ENCODE measurements at regions not wholly inside any gene's neighbourhood (a gene's known extent, or its start where the extent isn't known, plus 50 kb on each side); places are given as distances from the start of the nearest gene placed in this dataset.

DNA sequence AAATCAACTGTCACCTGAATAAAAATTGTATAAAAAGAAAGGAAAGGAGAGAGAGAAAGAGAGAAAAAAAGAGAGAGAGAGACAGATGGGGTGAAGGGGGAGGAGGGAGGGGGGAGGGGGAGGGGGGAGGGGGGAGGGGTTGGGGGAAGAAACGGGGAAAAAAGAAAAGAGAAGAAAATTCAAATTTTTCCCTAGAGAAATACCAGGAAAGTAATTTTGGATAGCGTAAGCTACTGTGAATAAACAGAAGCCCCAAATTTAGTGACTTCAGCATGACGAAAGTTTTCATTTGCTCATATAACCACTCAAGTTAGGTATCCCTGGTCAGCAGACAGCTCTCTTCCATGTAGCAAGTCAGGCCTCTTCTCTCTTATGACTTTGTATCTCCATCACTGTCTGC, 289.4 kb upstream of the MYOCD start:
- no peak overlapping the region for H3K4me3 ChIP-seq (ENCODE audit: insufficient read depth, low read depth, low read length)
- no peaks in the 10 kb centered on the region for H3K36me3 ChIP-seq (replicated peaks; ENCODE audit: control insufficient read depth, insufficient read depth, low read length)
- DNase-seq: no peak
- H3K27me3 ChIP-seq (ENCODE audit: control insufficient read depth, insufficient read depth, low read length): no peaks in the 10 kb centered on the region

DNA sequence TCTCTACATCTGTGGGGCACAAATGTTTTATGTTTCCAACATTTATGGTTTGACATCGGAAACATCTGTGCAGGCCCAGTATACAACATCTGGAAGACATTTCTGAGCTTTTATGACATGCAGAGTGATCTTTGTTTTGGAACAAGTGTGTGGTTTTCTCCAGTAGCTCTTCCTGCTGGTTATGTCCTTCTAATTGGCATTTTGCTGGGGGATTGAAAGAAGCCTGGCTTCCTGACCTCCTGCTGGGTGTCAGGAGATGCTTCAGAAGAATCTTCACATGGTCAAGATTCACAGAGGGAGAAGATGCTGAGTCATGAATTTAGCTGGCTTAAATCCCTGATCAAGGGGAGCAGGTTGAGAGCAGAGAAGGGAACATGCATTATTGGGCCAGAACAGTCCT, 279.5 kb upstream of the MYOCD start:
- no peak for DNase-seq

DNA sequence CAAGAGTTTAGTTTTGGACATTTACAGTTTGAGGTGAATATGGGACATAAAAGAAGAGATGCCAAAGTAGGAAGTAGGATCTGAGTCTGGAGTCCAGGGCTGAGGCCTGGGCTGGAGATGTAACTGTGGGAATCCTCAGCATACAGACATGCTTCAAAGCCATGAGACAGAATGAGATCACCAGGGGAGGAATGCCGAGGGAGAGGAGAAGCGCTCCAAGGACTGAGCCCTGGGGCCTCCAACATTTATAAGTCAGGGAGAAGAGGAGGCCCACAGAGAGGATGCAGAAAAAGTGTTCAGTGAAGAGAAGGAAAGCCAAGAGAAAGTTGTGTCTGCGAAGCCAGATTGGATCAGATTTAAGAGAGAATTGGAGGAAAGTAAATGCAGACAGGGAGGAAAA, 277.5 kb upstream of the MYOCD start:
- no peak for DNase-seq
- Histone ChIP-seq H3K36me3 (replicated peaks; ENCODE audit: control insufficient read depth, insufficient read depth, low read length) (no peaks in the 10 kb centered on the region), H3K4me3 (ENCODE audit: insufficient read depth, low read depth, low read length) (no peak overlapping the region), H3K27me3 (ENCODE audit: control insufficient read depth, insufficient read depth, low read length) (no peaks in the 10 kb centered on the region)

More for the DNA sequence above, 279.5 kb upstream of the MYOCD start:
- no peaks in the 10 kb centered on the region for H3K27me3 ChIP-seq (ENCODE audit: control insufficient read depth, insufficient read depth, low read length)
- no peak overlapping the region for H3K4me3 ChIP-seq (ENCODE audit: insufficient read depth, low read depth, low read length)
- H3K36me3 ChIP-seq (replicated peaks; ENCODE audit: control insufficient read depth, insufficient read depth, low read length): no peaks in the 10 kb centered on the region

DNA sequence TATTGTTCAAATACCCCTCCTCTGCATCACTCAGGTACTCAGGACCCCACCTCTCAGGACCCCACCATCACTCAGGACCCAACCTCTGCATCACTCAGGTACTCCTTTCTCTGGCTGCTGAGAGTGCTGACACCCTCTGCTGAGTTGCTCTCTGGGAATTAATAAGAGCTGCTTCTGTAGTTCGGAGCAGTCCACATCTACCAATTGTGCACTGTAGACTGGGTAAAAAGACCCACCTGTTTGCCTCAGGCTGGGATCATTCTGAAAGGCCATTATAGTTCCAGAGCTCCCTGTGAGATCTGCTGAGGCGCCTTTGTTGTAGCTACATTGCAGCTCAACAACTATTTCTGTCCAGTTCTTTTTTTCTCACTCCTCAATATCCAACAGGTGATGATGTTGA, 276.3 kb upstream of the MYOCD start:
- no peak for DNase-seq
- no peaks in the 10 kb centered on the region for H3K27me3 ChIP-seq (ENCODE audit: control insufficient read depth, insufficient read depth, low read length)
- H3K4me3 ChIP-seq (ENCODE audit: insufficient read depth, low read depth, low read length): no peak overlapping the region
- H3K36me3 ChIP-seq (replicated peaks; ENCODE audit: control insufficient read depth, insufficient read depth, low read length): no peaks in the 10 kb centered on the region

DNA sequence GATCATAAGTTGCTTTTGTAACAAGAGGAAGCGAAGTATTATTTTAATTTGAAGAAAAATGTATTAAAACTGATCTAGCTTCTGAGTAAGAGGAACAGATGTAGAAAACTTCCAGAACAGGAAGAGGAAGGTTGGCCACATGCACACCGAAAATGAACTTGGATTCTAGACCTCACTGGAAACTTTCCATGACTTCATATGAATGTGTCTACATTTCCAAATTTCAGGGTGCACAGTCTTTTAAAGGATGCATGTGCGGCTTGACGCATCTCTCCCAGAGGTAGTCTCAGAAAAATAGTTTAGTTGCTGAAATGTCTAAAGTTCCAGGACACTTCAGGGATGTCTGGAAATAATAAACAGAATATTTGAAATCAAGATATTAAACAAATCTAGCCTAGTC, 275.1 kb upstream of the MYOCD start:
- Histone ChIP-seq H3K4me3 (ENCODE audit: insufficient read depth, low read depth, low read length) (no peak overlapping the region), H3K27me3 (ENCODE audit: control insufficient read depth, insufficient read depth, low read length) (no peaks in the 10 kb centered on the region), H3K36me3 (replicated peaks; ENCODE audit: control insufficient read depth, insufficient read depth, low read length) (no peaks in the 10 kb centered on the region)
- DNase-seq: no peak

DNA sequence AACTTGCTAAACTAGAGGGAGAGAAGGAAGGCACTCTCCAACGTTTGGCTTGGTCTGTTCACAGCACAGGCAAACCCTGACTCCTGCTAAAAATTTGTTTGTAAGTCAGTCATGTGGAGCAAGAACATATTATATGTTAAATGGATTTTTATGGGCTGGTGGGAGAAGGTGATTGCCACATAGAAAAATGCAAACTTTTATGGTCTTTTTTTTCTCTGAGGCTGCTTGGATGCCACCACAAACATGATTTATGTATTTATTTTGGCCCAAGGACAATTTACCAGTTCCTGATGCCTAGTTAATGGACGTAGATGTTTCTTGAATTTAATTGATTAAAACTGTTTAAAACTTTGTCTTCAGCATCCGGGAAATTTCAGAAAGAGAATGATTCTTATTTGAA, 274.2 kb upstream of the MYOCD start:
- no peak for DNase-seq
- H3K36me3 ChIP-seq (replicated peaks; ENCODE audit: control insufficient read depth, insufficient read depth, low read length): no peaks in the 10 kb centered on the region
- no peak overlapping the region for H3K4me3 ChIP-seq (ENCODE audit: insufficient read depth, low read depth, low read length)
- H3K27me3 ChIP-seq (ENCODE audit: control insufficient read depth, insufficient read depth, low read length): no peaks in the 10 kb centered on the region

DNA sequence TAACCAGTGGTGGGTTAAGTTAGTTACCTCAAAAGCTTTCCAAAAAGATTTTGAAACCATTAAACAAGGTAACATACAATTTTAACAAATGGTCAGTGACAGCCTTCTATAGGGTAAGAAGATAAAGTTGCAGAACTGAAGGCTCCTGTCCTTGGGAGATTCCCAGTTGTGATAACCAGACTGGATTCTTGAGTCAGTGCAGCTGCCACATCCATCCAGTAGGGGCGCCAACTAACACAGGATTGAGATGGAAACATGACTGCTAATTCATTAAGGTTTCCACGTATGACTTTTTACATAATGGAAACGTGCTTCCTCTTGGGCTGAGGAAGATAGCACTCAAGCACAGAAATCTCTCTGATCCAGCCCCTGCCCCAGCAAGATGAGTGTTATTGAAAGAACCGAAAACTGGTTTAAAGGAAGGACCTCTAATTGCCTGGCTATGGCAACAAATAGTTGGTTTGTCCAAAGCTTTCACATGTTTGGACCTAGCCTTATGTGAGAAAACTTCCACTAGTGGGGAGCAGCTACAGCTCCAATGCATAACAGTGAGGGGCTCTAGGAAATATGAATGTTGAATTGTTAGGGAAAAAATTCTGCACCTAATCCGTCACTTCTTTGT, 269.8 kb upstream of the MYOCD start:
- Histone ChIP-seq H3K27me3 (ENCODE audit: control insufficient read depth, insufficient read depth, low read length) (no peaks in the 10 kb centered on the region), H3K36me3 (replicated peaks; ENCODE audit: control insufficient read depth, insufficient read depth, low read length) (no peaks in the 10 kb centered on the region), H3K4me3 (ENCODE audit: insufficient read depth, low read depth, low read length) (no peak overlapping the region)
- peak; percentile 53 for DNase-seq

DNA sequence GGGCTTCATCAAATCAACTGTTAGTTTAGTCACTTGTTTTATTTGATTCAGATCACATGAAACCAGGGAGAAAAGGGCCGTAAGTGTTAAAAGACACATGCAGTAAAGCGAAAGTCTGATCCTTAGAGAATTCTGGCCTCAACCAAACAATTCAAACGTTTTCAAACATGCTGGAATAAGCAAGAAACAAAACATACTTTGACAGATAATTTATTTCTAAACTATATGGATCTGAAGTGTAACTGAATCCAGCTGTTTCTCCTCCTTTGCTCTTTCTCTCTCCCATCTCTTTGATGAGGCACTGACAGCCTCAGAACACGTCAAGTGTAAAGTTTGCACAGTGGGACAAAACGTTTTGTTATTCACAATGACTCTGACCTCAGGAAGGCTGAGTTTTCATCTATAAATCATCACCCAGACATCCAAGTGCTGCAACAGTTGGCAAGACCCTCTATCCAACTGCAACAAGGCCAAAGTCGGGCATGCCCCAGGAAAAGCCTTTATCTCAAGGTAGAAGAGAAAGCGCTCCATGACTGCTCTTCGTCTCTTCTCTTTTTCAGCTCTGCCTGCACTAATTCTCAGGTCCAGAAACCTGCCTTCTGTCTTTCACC, 267.1 kb upstream of the MYOCD start:
- Histone ChIP-seq H3K36me3 (replicated peaks; ENCODE audit: control insufficient read depth, insufficient read depth, low read length) (no peaks in the 10 kb centered on the region), H3K27me3 (ENCODE audit: control insufficient read depth, insufficient read depth, low read length) (no peaks in the 10 kb centered on the region), H3K4me3 (ENCODE audit: insufficient read depth, low read depth, low read length) (no peak overlapping the region)
- no peak for DNase-seq

DNA sequence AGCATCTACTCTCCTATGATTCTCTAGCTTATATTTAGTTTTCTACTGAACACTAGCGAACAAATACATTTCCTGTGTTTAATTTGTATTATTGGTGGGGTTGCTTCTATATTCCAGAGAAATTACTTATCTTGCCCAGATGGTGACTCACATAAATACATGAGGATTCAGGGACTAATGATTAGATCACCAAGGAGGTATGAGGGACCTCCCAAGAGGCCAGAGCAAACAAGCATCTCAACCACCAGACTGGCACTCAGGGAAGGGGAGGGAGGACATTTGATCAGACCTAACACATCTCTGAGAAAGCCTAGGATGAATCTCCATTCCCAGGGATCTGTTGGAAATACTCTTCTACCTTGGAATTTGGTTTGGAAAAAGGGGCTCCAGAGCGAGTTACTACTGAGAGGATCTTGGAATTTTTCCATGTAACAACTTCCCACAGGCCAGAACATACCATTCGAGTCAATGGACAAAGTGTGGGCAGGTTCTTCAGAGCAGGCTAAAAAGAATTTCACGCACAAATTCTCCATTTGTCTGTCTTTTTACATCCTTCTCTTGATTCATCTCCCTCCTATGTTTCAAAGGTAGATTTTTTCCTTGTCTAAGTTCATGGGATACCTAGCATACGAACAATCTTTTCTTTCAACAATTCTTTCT, 262.6 kb upstream of the MYOCD start:
- no peak for DNase-seq
- H3K27me3 ChIP-seq (ENCODE audit: control insufficient read depth, insufficient read depth, low read length): no peaks in the 10 kb centered on the region
- H3K4me3 ChIP-seq (ENCODE audit: insufficient read depth, low read depth, low read length): no peak overlapping the region

DNA sequence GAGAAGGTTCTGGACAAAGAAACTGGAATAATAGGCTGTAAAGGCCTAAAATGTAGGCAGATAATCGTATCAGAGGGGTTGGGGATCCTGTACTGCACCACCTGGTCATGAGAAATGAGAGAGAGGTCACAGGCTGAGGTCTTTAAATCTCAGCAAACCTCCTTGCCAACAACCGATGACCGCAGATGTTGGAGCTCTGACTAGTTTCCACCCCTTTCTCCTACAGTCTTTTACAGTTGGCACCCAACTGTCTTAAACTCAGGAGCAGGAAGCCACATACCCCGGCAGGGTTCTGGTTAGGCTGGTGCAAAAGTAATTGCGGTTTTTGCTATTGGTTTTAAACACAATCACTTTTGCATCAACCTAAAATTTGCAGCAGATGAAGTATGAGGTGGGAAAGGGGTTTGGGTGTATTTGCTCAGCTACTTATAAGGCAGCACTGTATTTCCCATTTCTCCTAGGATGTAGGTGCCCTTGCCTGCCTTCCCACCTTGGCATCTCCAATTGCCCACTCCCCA, 261.8 kb upstream of the MYOCD start:
- H3K36me3 ChIP-seq (replicated peaks; ENCODE audit: control insufficient read depth, insufficient read depth, low read length): no peaks in the 10 kb centered on the region
- DNase-seq: no peak

More for the DNA sequence above, 262.6 kb upstream of the MYOCD start:
- H3K36me3 ChIP-seq (replicated peaks; ENCODE audit: control insufficient read depth, insufficient read depth, low read length): no peaks in the 10 kb centered on the region

DNA sequence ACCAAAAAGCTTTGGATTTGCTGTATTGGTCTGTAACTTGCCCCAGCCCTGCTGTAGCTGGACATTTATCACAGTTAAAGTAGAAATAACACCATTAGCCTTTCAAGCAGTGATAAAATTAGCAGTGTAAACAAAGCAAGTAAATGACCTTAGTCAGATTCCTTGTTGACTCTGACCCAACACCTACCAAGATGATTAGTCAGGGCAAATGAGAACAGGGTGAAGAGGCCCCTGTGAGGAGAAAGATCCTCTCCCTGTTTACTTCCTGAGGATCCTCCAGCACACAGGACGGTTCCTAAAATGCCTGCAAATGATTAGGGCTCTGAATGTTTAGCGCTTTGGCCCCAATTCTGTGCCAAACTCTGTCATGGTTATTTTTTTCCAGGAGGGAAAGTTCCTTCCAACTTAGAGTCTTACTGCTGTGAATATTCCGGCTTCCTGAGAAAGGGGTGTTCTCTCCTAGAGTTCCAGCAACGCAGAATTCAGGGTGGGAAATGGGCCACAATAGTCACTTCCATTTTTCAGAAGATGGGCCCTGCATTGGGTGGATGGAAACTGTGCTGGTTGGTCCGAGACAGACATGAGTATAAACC, 259.0 kb upstream of the MYOCD start:
- H3K36me3 ChIP-seq (replicated peaks; ENCODE audit: control insufficient read depth, insufficient read depth, low read length): no peaks in the 10 kb centered on the region
- no peak for DNase-seq
- H3K27me3 ChIP-seq (ENCODE audit: control insufficient read depth, insufficient read depth, low read length): no peaks in the 10 kb centered on the region
- no peak overlapping the region for H3K4me3 ChIP-seq (ENCODE audit: insufficient read depth, low read depth, low read length)

More for the DNA sequence above, 261.8 kb upstream of the MYOCD start:
- H3K27me3 ChIP-seq (ENCODE audit: control insufficient read depth, insufficient read depth, low read length): no peaks in the 10 kb centered on the region
- no peak overlapping the region for H3K4me3 ChIP-seq (ENCODE audit: insufficient read depth, low read depth, low read length)

DNA sequence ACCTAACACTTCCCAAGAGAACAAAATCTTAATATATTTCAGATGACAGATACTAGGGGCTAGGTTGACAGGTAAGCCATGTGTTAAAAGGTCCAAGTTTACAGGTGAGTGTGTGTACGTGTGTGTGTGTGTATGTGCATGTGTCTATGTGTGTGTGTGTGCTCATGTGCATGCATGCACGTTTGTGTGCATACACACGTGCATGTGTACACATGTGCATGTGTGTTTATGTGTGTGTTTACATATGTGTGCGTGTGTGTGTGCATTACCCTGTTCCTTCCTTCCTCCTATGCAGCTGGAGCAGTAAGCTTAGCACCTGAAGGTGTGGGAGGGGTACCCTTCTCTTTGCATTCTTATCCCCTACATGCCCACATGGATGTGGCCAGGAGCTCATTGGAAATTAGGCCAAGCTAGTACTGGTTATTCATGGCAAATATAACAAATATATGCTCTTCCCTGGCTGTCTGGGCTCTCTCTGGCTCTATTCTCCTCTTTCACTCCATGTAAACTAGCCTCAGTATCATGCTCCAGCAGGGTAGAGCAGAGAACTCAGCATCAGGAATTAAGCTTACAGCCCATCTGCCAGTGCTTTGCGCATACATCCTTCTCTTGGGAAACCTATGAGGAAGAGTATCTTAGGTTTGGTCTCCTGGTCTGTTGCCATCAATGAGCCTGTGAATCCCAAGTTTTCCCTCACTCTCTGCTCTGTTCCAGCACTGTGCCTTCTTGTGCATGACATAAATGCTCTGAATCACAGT, 258.0 kb upstream of the MYOCD start:
- H3K4me3 ChIP-seq (ENCODE audit: insufficient read depth, low read depth, low read length): no peak overlapping the region
- DNase-seq: no peak
- H3K36me3 ChIP-seq (replicated peaks; ENCODE audit: control insufficient read depth, insufficient read depth, low read length): no peaks in the 10 kb centered on the region
- no peaks in the 10 kb centered on the region for H3K27me3 ChIP-seq (ENCODE audit: control insufficient read depth, insufficient read depth, low read length)

DNA sequence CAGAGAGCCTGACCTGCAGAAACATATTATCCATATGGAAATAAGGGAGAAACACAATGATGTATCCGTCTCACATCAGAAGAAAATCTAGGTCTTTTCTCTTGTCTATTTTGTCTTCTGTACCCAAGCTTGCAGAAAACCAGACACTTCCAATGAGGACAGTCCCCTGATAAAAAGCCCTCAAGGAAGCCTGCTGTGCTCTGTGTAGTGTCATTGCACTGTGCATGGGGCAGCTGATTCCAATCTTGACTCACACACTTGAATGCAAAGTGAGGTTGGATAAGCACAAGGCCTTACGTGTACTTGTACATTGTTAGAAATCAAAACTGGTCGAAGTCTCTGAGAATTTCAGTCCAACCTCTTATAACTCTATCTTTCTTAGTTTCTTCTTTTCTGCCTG, 256.6 kb upstream of the MYOCD start:
- Histone ChIP-seq H3K36me3 (replicated peaks; ENCODE audit: control insufficient read depth, insufficient read depth, low read length) (no peaks in the 10 kb centered on the region), H3K27me3 (ENCODE audit: control insufficient read depth, insufficient read depth, low read length) (no peaks in the 10 kb centered on the region), H3K4me3 (ENCODE audit: insufficient read depth, low read depth, low read length) (no peak overlapping the region)
- DNase-seq: no peak

DNA sequence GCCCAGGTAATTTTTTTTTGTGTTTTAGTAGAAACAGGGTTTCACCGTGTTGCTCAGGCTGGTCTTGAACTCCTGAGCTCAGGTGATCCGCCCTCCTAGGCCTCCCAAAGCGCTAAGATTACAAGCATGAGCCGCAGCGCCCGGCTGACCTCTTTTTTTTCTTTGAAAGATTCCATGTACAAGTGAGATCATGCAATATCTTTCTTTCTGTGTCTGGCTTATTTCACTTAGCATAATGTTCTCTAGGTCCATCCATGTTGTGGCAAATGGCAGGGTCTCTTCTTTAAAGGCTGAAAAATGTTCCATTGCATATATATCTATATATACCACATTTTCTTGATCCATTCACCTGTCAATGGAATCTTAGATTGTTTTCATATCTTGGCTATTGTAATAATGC, 255.0 kb upstream of the MYOCD start:
- no peak overlapping the region for H3K4me3 ChIP-seq (ENCODE audit: insufficient read depth, low read depth, low read length)
- no peaks in the 10 kb centered on the region for H3K36me3 ChIP-seq (replicated peaks; ENCODE audit: control insufficient read depth, insufficient read depth, low read length)
- DNase-seq: no peak
- no peaks in the 10 kb centered on the region for H3K27me3 ChIP-seq (ENCODE audit: control insufficient read depth, insufficient read depth, low read length)
